CD4-positive, alpha-beta T cell treated with Interleukin-17A for 1 hour (primary cell): ENCODE measurements at regions not wholly inside any gene's neighbourhood (a gene's known extent, or its start where the extent isn't known, plus 50 kb on each side); places are given as distances from the start of the nearest gene placed in this dataset.
A peak's percentile ranks its signal among the peaks of the same experiment; 100 is the strongest.
"Not testable (repeated sequence)": the region's sequence is repeated elsewhere in the genome, so short reads cannot be mapped to it uniquely, and the experiment has no call there.

Experiments
- DNase-seq: peaks from one replicate; pipeline ENCODE4 v3.0.0-alpha.2; 2020

GRCh38 chr12:8282181-8282580 lies 54.8 kb upstream of the FAM90A1 start:
- not testable (repeated sequence) for DNase-seq

GRCh38 chr12:8285681-8286080 lies 58.3 kb upstream of the FAM90A1 start:
- not testable (repeated sequence) for DNase-seq

GRCh38 chr12:8291764-8292163 lies 64.3 kb upstream of the FAM90A1 start:
- not testable (repeated sequence) for DNase-seq

GRCh38 chr12:8294662-8295061 lies 67.2 kb upstream of the FAM90A1 start:
- not testable (repeated sequence) for DNase-seq

- not testable (repeated sequence) for DNase-seq
Observed at GRCh38 chr12:8308611-8309010, 81.2 kb upstream of the FAM90A1 start.

GRCh38 chr12:8315997-8316396 lies 88.6 kb upstream of the FAM90A1 start:
- DNase-seq = not testable (repeated sequence)

- not testable (repeated sequence) for DNase-seq
Observed at GRCh38 chr12:8317675-8318074, 90.3 kb upstream of the FAM90A1 start.

GRCh38 chr12:8320251-8320730 lies 92.9 kb upstream of the FAM90A1 start:
- peak; percentile 74 for DNase-seq

GRCh38 chr12:8320791-8321370 lies 93.5 kb upstream of the FAM90A1 start:
- peak; percentile 2 for DNase-seq

- not testable (repeated sequence) for DNase-seq
Observed at GRCh38 chr12:8325145-8325839, 97.9 kb upstream of the FAM90A1 start.

GRCh38 chr12:8328835-8329234 lies 101.4 kb upstream of the FAM90A1 start:
- DNase-seq = not testable (repeated sequence)

- not testable (repeated sequence) for DNase-seq
Observed at GRCh38 chr12:8332373-8332772, 105.0 kb upstream of the FAM90A1 start.

GRCh38 chr12:8351073-8351472 lies 104.7 kb upstream of the CLEC6A start:
- not testable (repeated sequence) for DNase-seq

GRCh38 chr12:8354741-8355140 lies 101.0 kb upstream of the CLEC6A start:
- DNase-seq = not testable (repeated sequence)

- DNase-seq = not testable (repeated sequence)
Observed at GRCh38 chr12:8355531-8355930, 100.2 kb upstream of the CLEC6A start.

GRCh38 chr12:8373744-8374143 lies 82.0 kb upstream of the CLEC6A start:
- DNase-seq = not testable (repeated sequence)

GRCh38 chr12:8375122-8375521 lies 80.6 kb upstream of the CLEC6A start:
- not testable (repeated sequence) for DNase-seq

- not testable (repeated sequence) for DNase-seq
Observed at GRCh38 chr12:8377756-8378155, 78.0 kb upstream of the CLEC6A start.

- not testable (repeated sequence) for DNase-seq
Observed at GRCh38 chr12:8382556-8382955, 73.2 kb upstream of the CLEC6A start.

- not testable (repeated sequence) for DNase-seq
Observed at GRCh38 chr12:8384686-8385085, 71.1 kb upstream of the CLEC6A start.

- not testable (repeated sequence) for DNase-seq
Observed at GRCh38 chr12:8385431-8385830, 70.3 kb upstream of the CLEC6A start.

- not testable (repeated sequence) for DNase-seq
Observed at GRCh38 chr12:8386661-8387060, 69.1 kb upstream of the CLEC6A start.

- DNase-seq = not testable (repeated sequence)
Observed at GRCh38 chr12:8389296-8389695, 66.5 kb upstream of the CLEC6A start.
